HG03354 (cell line): ENCODE measurements at regions not wholly inside any gene's neighbourhood (a gene's known extent, or its start where the extent isn't known, plus 50 kb on each side); places are given as distances from the start of the nearest gene placed in this dataset.

Experiments used
- ATAC-seq: cut with Tn5 transposase; IDR thresholded peaks from one replicate; pipeline ENCODE4 v1.9.1; 2021; ENCODE audit warnings: mild to moderate bottlenecking; ENCODE audit not compliant: unreplicated experiment, poor library complexity, severe bottlenecking

DNA sequence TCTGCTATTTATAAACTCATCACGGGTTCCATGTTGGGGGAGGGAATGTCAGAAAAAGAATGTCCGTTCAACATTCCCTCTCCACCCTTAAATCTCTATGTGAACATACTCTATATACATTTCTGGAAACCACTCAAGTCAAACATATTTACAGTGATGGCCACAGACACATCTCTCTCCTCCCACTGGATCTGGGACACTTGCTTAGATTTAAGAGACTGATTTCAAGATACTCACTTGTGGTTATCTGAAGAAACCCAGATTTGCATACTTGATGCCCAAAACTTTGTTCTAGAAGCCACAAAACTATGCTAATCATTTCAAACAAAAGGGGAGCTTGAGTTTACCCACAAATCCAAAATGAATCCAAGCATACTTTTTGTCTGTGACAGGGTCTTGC, 182.9 kb upstream of the SOX9 start:
- ATAC-seq = no peak

DNA sequence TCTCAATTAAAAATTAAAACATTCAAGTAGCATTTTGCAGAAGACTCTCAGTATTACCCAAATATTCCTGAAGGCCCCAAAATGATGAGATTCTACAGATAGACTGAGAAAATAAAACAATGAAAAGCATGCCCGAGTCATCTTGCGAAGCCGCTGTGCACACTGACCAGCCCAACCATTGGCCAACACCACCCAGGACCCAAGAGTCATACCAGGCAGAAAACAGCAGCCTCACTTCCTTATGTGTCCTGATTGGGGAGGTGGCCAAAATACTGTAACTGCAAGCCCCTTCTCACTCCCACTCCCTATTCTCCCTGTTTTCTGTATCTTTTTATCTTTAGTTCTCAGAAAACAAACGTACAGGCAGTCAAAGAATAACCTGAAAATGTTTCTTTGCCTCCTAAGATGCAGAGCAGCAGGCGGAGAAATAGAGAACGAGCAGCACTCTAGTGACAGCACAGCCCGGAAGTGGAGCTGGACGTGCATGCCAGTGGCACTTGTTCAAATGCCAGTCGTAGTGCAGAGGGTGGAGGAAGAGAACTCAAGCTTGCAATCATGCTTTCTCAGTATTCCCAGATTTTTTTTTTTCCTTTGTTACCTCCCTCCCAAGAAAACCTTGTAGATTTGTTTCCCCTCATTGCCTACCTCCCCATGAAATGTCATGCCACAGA, 182.3 kb upstream of the SOX9 start:
- ATAC-seq = no peak

DNA sequence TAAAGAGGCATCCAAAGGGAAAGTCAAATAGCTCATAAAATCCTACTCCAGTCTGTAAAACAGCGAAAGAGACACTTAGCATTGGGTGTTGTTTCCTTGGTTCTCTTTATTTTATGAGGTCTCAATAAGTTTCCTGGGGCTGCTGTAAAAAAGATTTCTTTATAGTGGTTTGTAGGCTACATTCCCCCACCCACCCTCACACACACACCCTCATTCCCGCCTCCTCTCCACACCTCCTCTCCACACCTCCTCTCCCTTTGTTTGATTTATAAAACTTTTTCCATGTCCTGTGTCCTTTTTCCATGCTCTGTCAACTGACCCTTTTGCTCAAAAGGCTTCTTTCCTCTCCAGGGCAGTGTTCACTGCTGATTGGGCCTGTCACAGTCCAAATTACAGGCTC, 178.9 kb upstream of the SOX9 start:
- no peak for ATAC-seq

DNA sequence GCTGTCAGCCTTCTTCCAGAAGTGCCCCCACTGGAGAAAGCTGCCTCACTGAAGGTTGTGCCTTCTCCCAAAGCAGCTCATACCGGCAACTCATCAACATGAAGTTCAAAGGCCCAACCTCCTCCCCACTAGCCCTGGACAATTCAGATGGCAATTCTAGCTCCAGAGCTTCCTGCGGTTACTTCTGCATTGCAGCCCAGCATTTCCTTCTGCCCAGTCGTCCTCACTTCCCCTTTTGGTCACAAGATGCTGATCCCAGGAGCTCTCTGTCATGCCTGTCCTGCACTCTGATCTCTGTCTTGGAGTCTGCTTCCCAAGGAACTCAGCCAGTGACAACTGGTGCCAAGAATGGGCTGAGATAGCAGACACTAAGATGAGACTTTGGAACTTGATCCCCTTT, 178.2 kb upstream of the SOX9 start:
- no peak for ATAC-seq

DNA sequence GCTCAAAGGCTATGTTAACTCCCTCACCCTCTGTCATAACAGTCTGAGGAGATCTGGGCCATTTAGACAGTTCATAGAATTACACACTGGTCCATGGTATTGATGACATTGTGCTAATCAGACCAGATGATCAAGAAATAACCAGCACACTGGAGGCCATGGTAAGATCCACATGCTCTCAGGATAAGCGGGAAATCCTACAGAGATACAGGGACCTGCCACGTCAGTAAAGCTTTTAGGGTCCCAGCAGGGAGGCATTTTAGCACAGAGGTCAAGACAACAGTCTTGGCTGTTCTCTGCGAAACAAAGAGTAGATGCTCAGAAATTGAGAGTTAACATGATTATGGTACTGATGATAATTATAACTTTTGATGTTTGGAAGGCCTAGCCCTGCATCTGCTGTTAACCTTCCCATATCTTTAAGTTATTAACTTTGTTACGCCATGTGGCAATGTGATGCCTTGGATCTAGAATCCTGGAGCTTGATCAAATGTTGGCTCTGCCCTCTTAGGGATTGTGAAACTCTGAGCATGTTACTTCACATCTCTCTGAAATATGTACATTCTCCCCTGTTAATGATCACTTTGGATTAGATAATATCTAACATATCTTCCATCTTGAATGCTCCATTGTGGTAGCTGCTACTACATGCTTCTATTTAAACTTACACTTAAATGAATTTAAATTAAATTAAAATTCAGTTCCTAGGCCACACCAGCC, 172.0 kb upstream of the SOX9 start:
- no peak for ATAC-seq

DNA sequence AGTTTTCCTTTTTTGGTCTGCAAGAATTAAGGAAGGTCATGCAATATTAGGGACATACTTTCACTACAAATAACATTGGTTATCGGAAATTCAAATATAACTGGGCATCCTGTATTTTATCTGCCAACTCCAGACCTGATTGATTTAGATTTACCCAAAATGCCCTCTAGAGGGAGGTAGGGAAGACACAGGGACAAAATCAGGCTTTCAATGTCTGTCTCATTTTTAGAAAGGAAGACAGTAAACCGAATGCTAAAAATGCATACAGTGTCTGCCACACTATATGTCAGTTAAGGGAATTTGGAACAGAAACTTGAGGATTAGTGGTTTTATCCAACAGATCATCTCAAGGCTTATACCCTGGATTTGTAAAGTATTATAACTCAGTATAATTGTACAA, 161.7 kb upstream of the SOX9 start:
- no peak for ATAC-seq

DNA sequence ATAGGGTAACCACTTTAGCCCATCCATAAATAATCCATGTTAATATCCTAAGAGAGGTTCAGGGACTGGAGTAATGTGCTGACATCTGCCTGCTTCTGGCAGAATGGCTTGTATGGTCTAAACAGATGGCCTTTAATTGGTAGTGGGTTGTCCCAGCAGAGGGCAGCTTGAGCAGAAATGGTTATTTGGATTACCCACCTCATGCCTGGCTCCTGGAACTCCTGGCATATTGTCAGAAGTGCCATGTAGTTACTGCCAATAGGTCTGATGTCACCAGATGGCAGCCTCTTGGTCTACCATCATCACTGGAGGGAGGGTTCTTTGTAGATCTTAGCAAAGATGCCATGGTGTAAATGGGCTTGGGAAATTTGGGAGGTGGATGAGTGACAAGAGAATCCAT, 157.5 kb upstream of the SOX9 start:
- ATAC-seq = no peak

DNA sequence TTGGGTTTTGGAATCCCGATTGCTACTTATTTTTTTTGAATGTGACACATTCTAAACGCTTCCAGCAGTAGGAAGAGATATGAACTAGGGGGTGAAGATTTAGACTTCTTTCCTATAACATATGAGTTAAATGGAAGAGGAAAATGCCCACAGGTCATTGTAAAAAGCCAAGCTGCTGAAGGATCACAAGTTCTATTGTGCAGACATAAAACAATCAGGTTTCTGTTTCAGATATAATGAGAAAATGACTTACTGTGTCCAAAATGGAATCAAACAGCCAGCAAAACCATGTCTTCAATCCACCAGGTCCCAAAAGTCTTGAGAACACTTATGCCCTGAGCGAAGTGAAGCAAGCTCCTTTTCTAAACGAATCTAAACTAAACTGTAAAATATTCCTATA, 157.0 kb upstream of the SOX9 start:
- ATAC-seq = no peak

DNA sequence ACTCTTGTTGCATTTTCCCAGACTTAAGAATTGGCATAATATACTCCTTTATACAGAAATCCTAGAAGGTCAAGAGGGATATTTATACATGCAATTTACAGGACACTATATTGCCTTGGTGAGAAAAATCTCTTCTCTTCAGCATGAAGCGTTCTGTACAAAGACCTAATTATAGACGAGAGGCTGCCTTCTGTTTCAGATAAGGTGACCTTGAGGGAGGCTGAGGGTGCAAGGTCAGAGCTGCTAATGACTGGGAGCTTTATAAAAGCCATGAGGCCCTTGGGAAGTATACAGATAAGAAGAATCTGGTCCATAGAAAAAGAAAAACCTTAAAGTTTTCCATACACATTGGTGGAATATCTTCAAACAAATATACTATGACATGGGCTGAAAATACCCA, 156.3 kb upstream of the SOX9 start:
- no peak for ATAC-seq

DNA sequence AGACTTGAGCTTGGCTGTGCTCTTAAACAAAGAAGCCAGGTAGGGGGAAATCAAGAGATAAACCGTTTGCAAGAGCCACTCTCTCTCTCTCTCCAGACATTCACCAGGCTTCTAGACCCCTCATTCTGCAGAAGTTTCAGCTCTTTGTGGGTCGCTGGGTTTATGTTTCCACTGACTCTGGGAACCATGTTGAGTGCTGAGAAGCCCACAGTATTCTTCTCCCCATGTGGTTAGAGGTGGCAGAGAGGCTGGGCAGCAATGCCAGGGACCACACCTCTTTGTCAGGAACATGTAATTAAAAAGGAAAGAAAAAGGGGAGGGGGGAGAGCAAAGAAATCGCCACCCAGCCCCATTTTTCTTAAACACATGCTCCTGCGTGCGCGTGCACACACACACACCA, 154.8 kb upstream of the SOX9 start:
- no peak for ATAC-seq

DNA sequence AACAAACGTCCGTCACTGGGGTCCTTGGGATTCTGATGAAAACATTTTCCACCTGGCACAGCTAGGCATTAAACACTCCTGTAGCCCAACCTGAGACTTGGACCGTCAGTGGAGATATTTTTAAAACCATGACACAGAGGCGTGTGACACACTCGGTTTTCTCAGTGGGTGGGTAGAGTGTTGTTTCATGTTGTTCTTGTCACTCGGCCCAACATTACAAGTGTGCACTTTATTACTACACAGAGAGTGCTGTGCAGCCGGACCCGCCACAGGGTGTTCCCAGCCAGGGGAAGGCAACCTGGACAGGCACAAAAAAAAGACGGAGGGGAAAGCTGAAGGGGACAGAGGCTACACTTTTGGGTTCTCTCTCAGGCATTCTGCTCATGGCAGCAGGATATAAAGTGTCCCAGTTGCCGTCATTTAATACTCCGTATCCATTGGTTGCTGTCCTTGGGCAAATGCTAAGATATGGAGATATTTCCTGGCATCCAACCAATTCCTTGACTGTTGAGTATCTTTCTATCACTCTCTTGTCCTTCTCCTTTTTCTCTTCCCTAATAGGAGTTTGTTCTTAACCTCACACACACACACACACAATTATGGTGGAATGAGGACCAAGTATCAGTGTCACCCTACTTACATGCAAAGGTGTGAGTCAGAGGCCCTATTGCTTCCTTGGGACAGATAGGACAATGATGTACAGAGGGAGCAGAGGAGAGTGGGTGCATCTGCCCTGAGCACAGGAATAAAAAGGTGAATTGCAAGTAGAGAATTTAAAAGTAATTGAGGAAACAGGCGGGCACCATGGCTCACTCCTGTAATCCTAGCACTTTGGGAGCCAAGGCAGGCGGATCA, 154.1 kb upstream of the SOX9 start:
- no peak for ATAC-seq

DNA sequence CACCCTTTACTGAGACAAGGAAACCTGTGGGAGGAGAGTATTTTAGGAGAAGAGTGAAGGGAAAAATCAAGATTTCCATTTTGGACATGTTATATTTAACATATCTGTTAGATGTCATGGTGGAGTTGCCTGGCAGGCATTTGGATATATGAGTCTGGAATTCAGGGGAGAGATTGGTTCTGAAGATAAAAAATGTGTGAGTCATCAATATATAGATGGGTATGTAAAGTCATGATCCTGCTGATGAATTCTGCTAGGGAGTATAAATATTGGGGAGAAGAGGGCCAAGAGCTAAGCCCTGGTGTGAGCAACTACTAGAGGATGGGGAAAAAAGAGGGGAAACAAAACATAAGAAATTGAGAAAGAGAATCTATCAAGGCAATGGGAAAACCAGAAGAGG, 151.3 kb upstream of the SOX9 start:
- ATAC-seq = no peak

DNA sequence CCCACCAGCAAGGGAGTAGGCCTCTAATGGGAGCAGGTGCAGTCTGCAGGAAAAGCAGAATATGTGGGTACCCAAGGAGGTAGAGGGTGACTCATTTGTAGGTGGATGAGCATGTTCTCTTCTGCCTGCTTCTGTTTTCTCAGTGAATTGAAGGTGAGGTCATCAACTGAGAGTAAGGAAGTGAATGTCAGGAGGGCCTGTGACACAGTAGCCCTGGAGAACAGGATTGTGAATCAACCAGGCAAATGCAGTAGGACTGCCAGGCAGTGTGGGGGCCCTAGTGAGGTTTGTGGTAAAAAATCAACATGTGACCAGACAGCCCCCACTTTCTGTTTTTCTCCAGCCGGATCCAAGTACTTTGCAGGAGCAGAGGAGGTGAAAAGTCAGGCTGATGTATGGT, 150.5 kb upstream of the SOX9 start:
- no peak for ATAC-seq

DNA sequence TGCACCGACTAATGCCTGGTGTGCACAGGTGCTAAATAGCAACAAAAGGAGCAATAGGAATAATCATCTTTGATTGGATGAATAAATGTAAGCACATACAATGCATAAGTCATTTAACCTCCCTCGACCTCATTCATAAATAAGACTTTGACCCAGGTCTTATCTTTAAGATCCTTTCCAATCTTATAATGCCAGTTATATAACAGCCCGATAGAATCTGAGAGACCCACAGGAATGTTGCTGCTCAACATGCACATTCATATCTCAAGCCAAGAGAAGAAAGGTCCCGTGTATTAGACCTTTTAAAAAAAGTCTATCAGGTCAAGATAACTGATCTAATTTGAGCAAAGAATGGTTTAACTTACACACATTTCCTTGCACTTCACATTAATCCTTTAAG, 146.8 kb upstream of the SOX9 start:
- ATAC-seq = no peak

DNA sequence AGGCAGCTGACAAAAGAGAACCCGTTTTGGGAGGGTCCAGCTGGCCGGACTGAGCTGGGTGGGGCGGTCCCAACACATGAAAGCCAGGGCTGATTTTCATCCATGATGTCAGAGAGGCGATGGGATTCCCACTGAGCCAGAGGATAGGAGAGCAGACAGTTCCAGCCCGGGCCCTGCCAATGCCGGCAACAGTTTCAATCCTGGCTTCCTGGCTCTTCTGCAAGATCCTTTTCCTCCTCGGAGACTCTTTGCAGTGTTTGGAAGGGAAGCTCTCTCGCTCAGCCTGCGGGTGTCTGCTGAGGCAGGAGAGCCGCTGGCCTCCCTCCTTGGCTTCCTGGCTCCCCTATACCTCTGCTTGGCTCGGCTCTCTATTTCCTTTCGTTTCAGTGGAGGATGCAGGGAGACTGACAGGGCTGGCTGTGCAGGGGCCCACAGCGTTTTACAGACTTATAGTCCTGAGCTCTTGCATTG, 145.5 kb upstream of the SOX9 start:
- ATAC-seq = no peak

DNA sequence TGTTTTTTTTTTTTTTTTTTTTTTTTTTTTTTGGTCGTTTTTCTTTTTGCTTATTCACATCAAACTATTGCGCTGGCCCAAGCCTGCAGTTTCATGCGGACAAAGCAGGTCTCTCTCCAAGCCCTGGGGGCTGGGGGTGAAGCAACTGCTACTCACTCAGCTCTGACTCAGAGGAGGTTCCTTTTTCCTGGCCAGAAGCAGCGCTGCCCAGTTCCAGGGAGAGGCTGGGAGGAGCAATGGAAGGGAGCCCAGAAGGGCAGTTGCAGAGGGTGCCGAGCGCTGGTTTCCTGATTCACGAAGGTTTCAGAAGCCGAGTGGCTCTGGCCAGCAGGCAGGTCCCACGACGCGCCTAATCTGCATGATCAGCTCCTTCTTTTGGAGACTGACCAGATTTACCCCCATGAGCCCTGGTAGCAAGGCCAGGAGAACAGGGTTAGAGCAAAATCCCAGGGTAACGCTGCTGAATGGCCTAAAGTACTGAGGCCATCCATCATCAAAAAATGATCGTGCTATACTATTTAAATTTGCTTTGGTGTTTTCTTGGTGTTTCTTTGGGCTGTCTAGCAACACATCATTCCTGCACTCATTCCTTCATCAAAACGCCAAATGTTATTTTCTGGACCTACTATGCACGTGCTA, 144.7 kb upstream of the SOX9 start:
- no peak for ATAC-seq

DNA sequence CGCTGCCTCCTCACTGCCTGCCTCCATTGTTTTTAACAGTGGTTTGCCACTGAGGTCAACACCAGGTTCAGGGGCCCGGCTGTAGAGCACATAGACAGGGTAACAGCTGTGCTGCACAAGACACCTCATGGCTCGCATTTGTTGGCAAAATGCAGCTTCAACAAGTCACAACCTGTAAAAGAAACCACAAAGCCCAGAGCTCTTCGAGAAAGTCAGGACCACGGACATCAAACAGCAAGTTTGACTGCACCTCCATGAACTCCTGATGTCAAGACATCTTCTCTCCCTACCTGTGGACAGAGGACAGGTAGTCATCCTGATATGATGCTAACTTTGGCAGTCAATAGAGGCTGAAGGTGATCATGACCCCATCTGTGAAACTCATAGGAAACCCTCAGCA, 142.4 kb upstream of the SOX9 start:
- ATAC-seq = no peak

DNA sequence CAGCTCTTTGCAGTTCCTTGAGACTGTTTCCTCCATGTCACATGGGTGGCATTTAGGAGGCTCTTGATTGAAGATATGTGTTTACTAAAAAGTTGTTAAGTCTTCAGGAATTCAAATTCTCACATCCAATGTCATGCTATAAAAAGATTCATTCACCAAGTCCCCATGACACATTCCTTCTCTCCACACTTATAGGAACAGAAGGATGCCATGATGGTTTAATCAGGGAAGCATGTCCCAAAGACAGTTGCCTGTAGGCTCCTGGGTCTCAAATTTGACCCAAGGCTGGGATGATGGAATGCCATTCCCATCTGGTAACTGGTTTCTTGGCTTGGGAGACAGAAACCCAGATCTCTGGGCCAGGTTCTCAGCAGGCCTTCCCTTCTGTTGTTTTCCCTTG, 140.6 kb upstream of the SOX9 start:
- no peak for ATAC-seq

DNA sequence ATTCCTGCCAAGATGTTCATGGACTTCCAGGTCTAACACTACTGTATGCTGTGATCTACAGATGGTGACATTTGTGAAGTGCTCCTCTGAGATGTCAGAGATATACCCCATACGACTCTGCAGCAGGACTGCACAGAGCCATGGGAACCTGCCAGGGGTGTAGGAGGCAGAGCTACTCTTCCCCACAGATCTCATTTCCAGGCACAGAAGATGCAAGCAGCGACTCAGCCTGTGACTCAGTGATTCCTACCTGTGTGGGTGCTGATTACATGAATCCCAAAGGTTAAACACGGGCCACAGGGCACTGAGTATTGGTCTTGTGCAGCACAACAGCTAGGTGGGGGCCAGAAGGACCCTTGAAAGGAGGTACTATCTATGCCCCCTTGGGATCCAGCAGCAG, 137.0 kb upstream of the SOX9 start:
- ATAC-seq = no peak
